H1 (cell line): ENCODE measurements at regions not wholly inside any gene's neighbourhood (a gene's known extent, or its start where the extent isn't known, plus 50 kb on each side); places are given as distances from the start of the nearest gene placed in this dataset.

Experiments
- CTCF ChIA-PET: fragments of 300-600 bp; sonication (Branson Sonifier 250); formaldehyde crosslinking; loops from one replicate; lab custom pipeline; 2021; ENCODE audit not compliant: partially characterized antibody; lab: Charles Lee
- POLR2A ChIA-PET: fragments of 300-600 bp; sonication (Branson Sonifier 250); formaldehyde crosslinking; loops from one replicate; lab custom pipeline; 2021; ENCODE audit warnings: inconsistent platforms; ENCODE audit not compliant: partially characterized antibody; lab: Charles Lee
- DNase-seq, 2 experiments: peaks; one replicate each; pipeline versions ENCODE4 v3.0.0 to v3.0.0-alpha.2; 2010 to 2022; ENCODE audit warnings: low spot score in 2 of 2, low read depth in 1 of 2, mixed read lengths in 1 of 2
- FAIRE-seq: peaks from 2 replicates; lab custom pipeline; 2011; peaks lifted over from hg19 to GRCh38; lab: Jason Lieb, UNC
- H2AFZ ChIP-seq: 2 replicates; pipeline ENCODE4 v1.8.1; 2012; ENCODE audit warnings: low read length, inconsistent platforms
- H2AK5ac ChIP-seq: 2 replicates; pipeline ENCODE4 v1.6.1; 2013; ENCODE audit warnings: low read depth, low read length
- H2BK120ac ChIP-seq: replicated peaks from 2 replicates; pipeline ENCODE3; 2013; ENCODE audit warnings: low read depth, low read length, inconsistent platforms
- H2BK12ac ChIP-seq: 2 replicates; pipeline ENCODE4 v1.6.1; 2013; ENCODE audit warnings: low read depth, low read length
- H2BK15ac ChIP-seq: 2 replicates; pipeline ENCODE4 v1.6.1; 2013; ENCODE audit warnings: low read length
- H2BK20ac ChIP-seq: 2 replicates; pipeline ENCODE4 v1.6.1; 2013; ENCODE audit warnings: low read length
- H2BK5ac ChIP-seq: 2 replicates; pipeline ENCODE4 v1.6.1; 2013; ENCODE audit warnings: low read depth, low read length
- H3K14ac ChIP-seq: 2 replicates; pipeline ENCODE4 v1.6.1; 2013; ENCODE audit warnings: inconsistent platforms; ENCODE audit not compliant: insufficient read length
- H3K18ac ChIP-seq: 2 replicates; pipeline ENCODE4 v1.6.1; 2013; ENCODE audit warnings: low read length; ENCODE audit errors: extremely low read depth
- H3K23ac ChIP-seq: 2 replicates; pipeline ENCODE4 v1.6.1; 2013; ENCODE audit warnings: inconsistent platforms; ENCODE audit not compliant: insufficient read length
- H3K23me2 ChIP-seq: 2 replicates; pipeline ENCODE4 v1.6.1; 2013; ENCODE audit warnings: low read depth, low read length
- H3K27ac ChIP-seq: 2 replicates; pipeline ENCODE4 v1.6.1; 2011; ENCODE audit warnings: low read depth, low read length, inconsistent platforms
- H3K27me3 ChIP-seq, 4 experiments: replicated peaks in 1 of 4; 1 replicate in 1 of 4; 2 replicates in 3 of 4; pipeline versions ENCODE4 v1.6.1 to v1.8.1; 2011 to 2013; ENCODE audit warnings: low read length in 3 of 4, mild to moderate bottlenecking in 3 of 4, inconsistent platforms in 2 of 4, mixed read lengths in 2 of 4, moderate library complexity in 1 of 4; ENCODE audit not compliant: control insufficient read depth in 3 of 4, insufficient read depth in 3 of 4; ENCODE audit errors: extremely low read depth in 1 of 4
- H3K36me3 ChIP-seq, 4 experiments: 2 replicates each; pipeline versions ENCODE4 v1.6.1 to v1.8.1; 2011 to 2013; ENCODE audit warnings: mild to moderate bottlenecking in 4 of 4, low read length in 3 of 4, moderate library complexity in 2 of 4, control low read depth in 1 of 4, inconsistent platforms in 1 of 4; ENCODE audit not compliant: insufficient read depth in 4 of 4, control insufficient read depth in 2 of 4
- H3K4ac ChIP-seq: replicated peaks from 2 replicates; pipeline ENCODE3; 2013; ENCODE audit warnings: low read length, low read depth, mixed read lengths, inconsistent platforms; ENCODE audit not compliant: insufficient read length
- H3K4me1 ChIP-seq, 4 experiments: replicated peaks in 1 of 4; 1 replicate in 1 of 4; 2 replicates in 3 of 4; pipeline versions ENCODE4 v1.6.1 to v1.8.1; 2011 to 2013; ENCODE audit warnings: low read length in 3 of 4, inconsistent platforms in 2 of 4, mixed read lengths in 1 of 4; ENCODE audit not compliant: insufficient read depth in 4 of 4, control insufficient read depth in 3 of 4
- H3K4me2 ChIP-seq, 2 experiments: 2 replicates each; pipeline versions ENCODE4 v1.6.1 to v1.8.1; 2011 to 2013; ENCODE audit warnings: low read depth in 2 of 2, low read length in 2 of 2, control low read depth in 1 of 2, inconsistent platforms in 1 of 2, mild to moderate bottlenecking in 1 of 2; ENCODE audit not compliant: insufficient read depth in 1 of 2
- H3K4me3 ChIP-seq, 4 experiments: fragments of 200-600, 300-600 bp in 1 of 4; sonication (generic), shearing (Covaris generic), sonication (Bioruptor Twin) in 1 of 4; 2 replicates each; pipeline versions ENCODE4 v1.5.1 to v1.8.1; 2011 to 2016; ENCODE audit warnings: low read length in 4 of 4, low read depth in 3 of 4, control low read depth in 2 of 4, inconsistent platforms in 2 of 4, mild to moderate bottlenecking in 2 of 4, mixed read lengths in 1 of 4, moderate library complexity in 1 of 4; ENCODE audit not compliant: insufficient read depth in 2 of 4; ENCODE audit errors: extremely low read depth in 1 of 4
- H3K56ac ChIP-seq: replicated peaks from 2 replicates; pipeline ENCODE3; 2013; ENCODE audit warnings: low read depth, mild to moderate bottlenecking, mixed read lengths, low read length, inconsistent platforms; ENCODE audit not compliant: insufficient read length
- H3K79me1 ChIP-seq: 2 replicates; pipeline ENCODE4 v1.6.1; 2013; ENCODE audit warnings: low read depth, low read length, control low read depth
- H3K79me2 ChIP-seq, 2 experiments: 2 replicates each; pipeline versions ENCODE4 v1.6.1 to v1.8.1; 2012 to 2013; ENCODE audit warnings: low read length in 2 of 2, mild to moderate bottlenecking in 2 of 2, inconsistent platforms in 1 of 2; ENCODE audit not compliant: insufficient read depth in 2 of 2, control insufficient read depth in 1 of 2
- H3K9ac ChIP-seq, 4 experiments: replicated peaks in 1 of 4; 1 replicate in 1 of 4; 2 replicates in 3 of 4; pipeline versions ENCODE4 v1.6.1 to v1.8.1; 2011 to 2013; ENCODE audit warnings: low read depth in 3 of 4, low read length in 3 of 4, control low read depth in 2 of 4, mild to moderate bottlenecking in 2 of 4, moderate library complexity in 2 of 4, inconsistent platforms in 1 of 4; ENCODE audit errors: extremely low read depth in 1 of 4
- H3K9me3 ChIP-seq, 2 experiments: 2 replicates each; pipeline versions ENCODE4 v1.6.1 to v1.8.1; 2012 to 2013; ENCODE audit warnings: mild to moderate bottlenecking in 2 of 2, moderate library complexity in 2 of 2, control low read depth in 1 of 2, inconsistent platforms in 1 of 2, low read depth in 1 of 2, low read length in 1 of 2, mixed read lengths in 1 of 2; ENCODE audit not compliant: insufficient read depth in 2 of 2
- H4K20me1 ChIP-seq, 2 experiments: replicated peaks in 1 of 2; 2 replicates each; pipeline versions ENCODE3 to v1.8.1; 2011 to 2013; ENCODE audit warnings: inconsistent platforms in 2 of 2, low read length in 2 of 2, mild to moderate bottlenecking in 1 of 2; ENCODE audit not compliant: insufficient read depth in 2 of 2, control insufficient read depth in 1 of 2
- H4K5ac ChIP-seq: 2 replicates; pipeline ENCODE4 v1.6.1; 2013; ENCODE audit warnings: low read length, low read depth, mixed read lengths, inconsistent platforms; ENCODE audit not compliant: insufficient read length
- H4K8ac ChIP-seq: 2 replicates; pipeline ENCODE4 v1.8.0; 2013; ENCODE audit warnings: mild to moderate bottlenecking, moderate library complexity, low read length, inconsistent platforms; ENCODE audit not compliant: insufficient read depth; ENCODE audit errors: extremely low read depth
- H4K91ac ChIP-seq: replicated peaks from 2 replicates; pipeline ENCODE3; 2013; ENCODE audit warnings: low read length, mixed read lengths, inconsistent platforms; ENCODE audit not compliant: insufficient read length
- CBX8 ChIP-seq: fragments of 300-800, 300-1000 bp; sonication (generic); IDR thresholded peaks from 2 replicates; pipeline ENCODE4 v1.7.1; 2016; ENCODE audit warnings: low read depth, low read length, borderline replicate concordance
- CEBPB ChIP-seq: IDR thresholded peaks from 2 replicates; pipeline ENCODE4 v1.6.1; 2012; ENCODE audit warnings: low read depth, low read length
- JUN ChIP-seq: IDR thresholded peaks from 2 replicates; pipeline ENCODE4 v1.6.1; 2011; ENCODE audit warnings: low read depth, mild to moderate bottlenecking, improper control_type of control experiment, low read length
- MAFK ChIP-seq: IDR thresholded peaks from 2 replicates; pipeline ENCODE4 v1.6.1; 2012; ENCODE audit warnings: low read depth, mild to moderate bottlenecking, improper control_type of control experiment, low read length
- POU5F1 ChIP-seq: IDR thresholded peaks from 2 replicates; pipeline ENCODE4 v1.6.1; 2011; ENCODE audit warnings: low read depth, mild to moderate bottlenecking, low read length, moderate library complexity
- RAD21 ChIP-seq, 2 experiments: IDR thresholded peaks in 1 of 2; conservative IDR thresholded peaks in 1 of 2; 2 replicates each; pipeline ENCODE4 v1.6.1; 2011; ENCODE audit warnings: low read depth in 2 of 2, low read length in 2 of 2, improper control_type of control experiment in 1 of 2, inconsistent platforms in 1 of 2, mild to moderate bottlenecking in 1 of 2, moderate library complexity in 1 of 2
- RBBP5 ChIP-seq: IDR thresholded peaks from 2 replicates; pipeline ENCODE4 v1.7.1; 2012; ENCODE audit warnings: low read depth, mild to moderate bottlenecking, inconsistent platforms, low read length, moderate library complexity, borderline replicate concordance
- RNF2 ChIP-seq: fragments of 200-900, 300-1000 bp; sonication (generic); IDR thresholded peaks from 2 replicates; pipeline ENCODE4 v1.7.1; 2016; ENCODE audit warnings: borderline replicate concordance, low read depth, mild to moderate bottlenecking, antibody characterized with exemption, low read length; ENCODE audit not compliant: poor library complexity, severe bottlenecking; ENCODE audit errors: missing control alignments
- SIX5 ChIP-seq: IDR thresholded peaks from 2 replicates; pipeline ENCODE4 v1.6.1; 2011; ENCODE audit warnings: mild to moderate bottlenecking, low read depth, low read length
- TEAD4 ChIP-seq: IDR thresholded peaks from 2 replicates; pipeline ENCODE4 v1.6.1; 2012; ENCODE audit warnings: low read depth, low read length, inconsistent platforms, mixed read lengths
- ZNF274 ChIP-seq: IDR thresholded peaks from 2 replicates; pipeline ENCODE4 v1.7.0; 2012; ENCODE audit warnings: low read length, borderline replicate concordance; ENCODE audit errors: extremely low read depth
- WGBS, 2 experiments: shearing (Covaris generic) in 1 of 2; methylation state at CpG; one replicate each; pipeline versions ENCODE4 v1.1.6 to v1.1.7; 2013 to 2015; ENCODE audit warnings: low lambda C conversion rate in 2 of 2, mixed read lengths in 2 of 2, inconsistent platforms in 1 of 2, low coverage in 1 of 2, missing lambda C conversion rate in 1 of 2; ENCODE audit not compliant: insufficient replicate concordance in 2 of 2, insufficient coverage in 1 of 2, insufficient read length in 1 of 2; ENCODE audit errors: extremely low coverage in 1 of 2, missing lambda C conversion rate in 1 of 2; 5-methylcytosine and 5-hydroxymethylcytosine counted together

- Histone ChIP-seq H3K9ac (no peak overlapping the region), H3K9me3 (no peaks in the 10 kb centered on the region), H2BK20ac (no peak overlapping the region), H3K23ac (no peak overlapping the region), H2BK120ac (no peak overlapping the region), H2BK12ac (no peak overlapping the region), H3K36me3 (no peaks in the 10 kb centered on the region), H3K18ac (no peak overlapping the region), H3K4ac (no peak overlapping the region), H3K27me3 (no peaks in the 10 kb centered on the region), H4K91ac (no peak overlapping the region), H3K23me2 (no peaks in the 10 kb centered on the region), H3K56ac (no peak overlapping the region), H2BK15ac (no peak overlapping the region), H4K5ac (no peak overlapping the region), H3K79me2 (no peaks in the 10 kb centered on the region), H2AFZ (no peak overlapping the region), H4K20me1 (no peaks in the 10 kb centered on the region), H3K4me3 (no peak overlapping the region), H3K79me1 (no peaks in the 10 kb centered on the region), H3K14ac (no peak overlapping the region), H3K4me1 (no peaks in the 10 kb centered on the region; a peak in 1 of 7 replicates), H3K4me2 (no peak overlapping the region), H2AK5ac (no peak overlapping the region), H2BK5ac (no peak overlapping the region), H3K27ac (no peak overlapping the region), H4K8ac (no peak overlapping the region)
- DNase-seq (no peak), FAIRE-seq (no peak)
- ChIA-PET POLR2A (no interaction called here), CTCF (no interaction called here)
- no peak for TF ChIP-seq ZNF274
- TF ChIP-seq MAFK, result no peak
- TF ChIP-seq CBX8, result no peak
- no peak for TF ChIP-seq SIX5
- TF ChIP-seq JUN, result no peak
- no peak for TF ChIP-seq CEBPB
- TF ChIP-seq RAD21 (IDR thresholded peaks at IDR 0.05 in 1 of 2, conservative IDR thresholded peaks at IDR 0.05 in 1 of 2; ENCODE audit: low read depth in 2 of 2, low read length in 2 of 2), result no peak
- TF ChIP-seq POU5F1, result no peak
- no peak for TF ChIP-seq RBBP5
- TF ChIP-seq RNF2, result no peak
- TF ChIP-seq TEAD4, result no peak
- WGBS, 2 experiments, result 91% methylated on average over 4 of the region's 4 CpGs; no CpG with 5 or more reads in 1 of the 2 experiments
Observed at GRCh38 chr10:26372513-26373354, 65.4 kb upstream of the APBB1IP start.
